ENCODE measurements at regions not wholly inside any gene's neighbourhood (a gene's known extent, or its start where the extent isn't known, plus 50 kb on each side); places are given as distances from the start of the nearest gene placed in this dataset.

DNA sequence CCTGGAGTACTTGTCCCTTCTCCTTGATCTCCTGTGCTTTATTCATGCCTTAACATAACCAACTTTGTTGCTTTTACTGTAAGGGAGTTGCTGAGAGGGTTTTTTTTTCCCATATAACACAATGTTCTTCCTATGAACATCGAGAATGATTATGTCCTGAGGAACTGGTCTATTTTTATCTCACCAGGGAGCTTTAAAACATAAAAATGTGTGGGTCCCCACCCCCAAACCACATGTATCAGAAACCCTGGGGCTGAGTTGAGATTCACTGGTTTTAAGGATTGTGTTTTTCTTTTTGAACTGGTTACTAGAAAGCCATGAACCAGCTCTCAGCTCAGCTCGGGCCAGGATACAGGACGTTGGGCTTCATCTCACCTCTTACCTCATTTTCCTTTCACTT is 118.5 kb upstream of the JAG1 start:
- TF ChIP-seq GATA3 (IDR thresholded peaks at IDR 0.05; ENCODE audit: low read depth, low read length) = no peak
- TF ChIP-seq GATA2 (IDR thresholded peaks at IDR 0.05; ENCODE audit: low read depth, low read length) = no peak

Data from SH-SY5Y (cell line).